PFSK-1 (cell line): ENCODE measurements at regions not wholly inside any gene's neighbourhood (a gene's known extent, or its start where the extent isn't known, plus 50 kb on each side); places are given as distances from the start of the nearest gene placed in this dataset.

Source experiments
- FOXP2 ChIP-seq: optimal IDR thresholded peaks from 2 replicates; pipeline ENCODE3; 2011; ENCODE audit warnings: borderline replicate concordance, control low read depth, inconsistent platforms; ENCODE audit not compliant: insufficient read depth; ENCODE audit errors: extremely low read length, extremely low read depth
- POLR2AphosphoS5 ChIP-seq: IDR thresholded peaks from 2 replicates; pipeline ENCODE4 v1.6.1; 2012; ENCODE audit warnings: low read depth, mild to moderate bottlenecking, control low read depth, low read length, moderate library complexity
- REST ChIP-seq, 2 experiments: IDR thresholded peaks; 2 replicates each; pipeline versions ENCODE4 v1.6.1 to v1.8.0; 2011 to 2012; ENCODE audit warnings: low read depth in 2 of 2, low read length in 2 of 2, control low read depth in 1 of 2, inconsistent platforms in 1 of 2, mild to moderate bottlenecking in 1 of 2, moderate library complexity in 1 of 2; ENCODE audit not compliant: insufficient read depth in 1 of 2
- SIN3A ChIP-seq: IDR thresholded peaks from 2 replicates; pipeline ENCODE4 v1.6.1; 2012; ENCODE audit warnings: mild to moderate bottlenecking, low read length, moderate library complexity, borderline replicate concordance; ENCODE audit not compliant: insufficient read depth
- TAF1 ChIP-seq: IDR thresholded peaks from 2 replicates; pipeline ENCODE4 v1.6.1; 2012; ENCODE audit warnings: low read length, control low read depth, borderline replicate concordance; ENCODE audit not compliant: insufficient read depth

GRCh38 chr2:240253583-240254145, 113.2 kb upstream of the OTOS start:
- TF ChIP-seq REST (IDR thresholded peaks at IDR 0.05; ENCODE audit: insufficient read depth in 1 of 2, low read depth in 2 of 2, low read length in 2 of 2): no peak
- no peak for TF ChIP-seq TAF1
- TF ChIP-seq POLR2AphosphoS5: no peak
- no peak for TF ChIP-seq FOXP2
- TF ChIP-seq SIN3A: no peak

- no peak for TF ChIP-seq SIN3A
- no peak for TF ChIP-seq POLR2AphosphoS5
- TF ChIP-seq TAF1: no peak
- TF ChIP-seq FOXP2: no peak
- TF ChIP-seq REST (IDR thresholded peaks at IDR 0.05; ENCODE audit: insufficient read depth in 1 of 2, low read depth in 2 of 2, low read length in 2 of 2): no peak
Observed at GRCh38 chr2:240254337-240255164, 114.1 kb upstream of the OTOS start.

DNA sequence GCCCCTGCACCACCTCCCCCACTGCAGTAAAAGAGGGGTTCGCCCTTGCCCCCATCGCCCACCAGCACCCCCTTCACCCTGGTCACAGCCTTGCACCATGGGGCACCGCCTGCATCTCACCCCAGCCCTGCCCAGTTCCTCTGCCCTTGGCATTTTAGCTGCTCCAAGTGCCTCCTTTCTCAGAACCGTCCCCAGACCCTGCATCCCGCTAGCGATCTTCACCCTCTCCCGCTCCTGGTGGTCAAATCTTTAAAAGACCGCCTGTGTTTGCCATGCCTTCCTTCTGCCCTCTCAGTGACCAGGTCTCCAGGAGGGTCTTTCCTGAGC, 114.7 kb upstream of the OTOS start:
- TF ChIP-seq POLR2AphosphoS5: no peak
- no peak for TF ChIP-seq SIN3A
- TF ChIP-seq FOXP2: no peak

DNA sequence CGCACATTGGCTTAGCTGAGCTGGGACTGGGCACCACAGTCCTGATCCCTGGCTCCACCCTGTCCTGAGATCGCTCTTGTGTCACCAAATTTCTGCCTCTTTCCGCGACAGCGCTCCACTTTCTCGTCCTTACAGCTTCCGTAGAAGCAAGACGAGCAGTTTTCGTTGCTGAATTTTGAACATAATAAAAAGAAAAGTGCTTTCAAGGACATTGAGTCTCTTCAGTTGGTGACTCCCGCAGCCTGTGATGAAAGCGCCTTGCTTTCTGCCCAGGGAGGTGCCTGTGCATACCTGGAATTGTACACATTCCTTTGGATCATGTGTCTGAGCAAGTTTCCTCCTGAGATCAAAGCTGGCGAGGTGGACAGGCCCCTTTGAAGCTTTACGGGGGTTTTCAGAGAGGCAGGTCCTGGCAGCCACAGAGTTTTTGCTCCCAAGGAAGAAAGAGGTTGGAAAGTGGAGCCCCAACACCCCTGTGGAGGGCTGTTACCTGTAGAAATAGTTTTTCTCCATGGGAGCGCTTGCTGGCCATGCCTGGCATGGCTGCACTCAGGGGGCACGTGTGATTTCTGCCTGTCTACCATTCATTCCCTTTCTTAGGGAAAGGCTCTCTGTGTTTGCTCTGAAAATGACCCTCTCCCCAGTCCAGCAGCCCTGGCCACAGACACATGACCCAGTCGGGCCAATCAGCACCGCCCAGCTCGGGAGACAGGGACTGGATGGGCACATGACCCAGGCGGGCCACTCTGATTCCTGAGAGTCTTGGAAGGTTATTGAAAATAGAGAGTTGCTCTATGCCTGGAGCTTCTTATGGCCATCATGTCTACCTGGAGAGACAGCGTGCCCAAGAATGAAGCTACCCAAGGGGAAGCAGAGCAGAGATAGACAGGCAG, 115.6 kb upstream of the OTOS start:
- TF ChIP-seq TAF1: no peak
- no peak for TF ChIP-seq REST (IDR thresholded peaks at IDR 0.05; ENCODE audit: insufficient read depth in 1 of 2, low read depth in 2 of 2, low read length in 2 of 2)
- TF ChIP-seq POLR2AphosphoS5: no peak
- no peak for TF ChIP-seq FOXP2
- no peak for TF ChIP-seq SIN3A

GRCh38 chr2:240256704-240257637, 116.5 kb upstream of the OTOS start:
- TF ChIP-seq POLR2AphosphoS5 (no peak), TAF1 (no peak), FOXP2 (no peak), REST (IDR thresholded peaks at IDR 0.05; ENCODE audit: insufficient read depth in 1 of 2, low read depth in 2 of 2, low read length in 2 of 2) (no peak), SIN3A (no peak)
